Kidney epithelial cell (primary cell): ENCODE measurements at regions not wholly inside any gene's neighbourhood (a gene's known extent, or its start where the extent isn't known, plus 50 kb on each side); places are given as distances from the start of the nearest gene placed in this dataset.

Experiments
- DNase-seq: peaks from one replicate; pipeline ENCODE4 v3.0.0-alpha.2; 2010; ENCODE audit warnings: low read depth
- H3K27me3 ChIP-seq: 2 replicates; pipeline ENCODE4 v1.6.0; 2011; ENCODE audit warnings: low read length; ENCODE audit not compliant: control insufficient read depth, insufficient read depth
- H3K36me3 ChIP-seq: 2 replicates; pipeline ENCODE4 v1.5.1; 2011; ENCODE audit warnings: low read length; ENCODE audit not compliant: control insufficient read depth, insufficient read depth
- H3K4me3 ChIP-seq: 2 replicates; pipeline ENCODE4 v1.5.1; 2011; ENCODE audit warnings: low read depth, mild to moderate bottlenecking, control low read depth, low read length
- CTCF ChIP-seq: IDR thresholded peaks from 2 replicates; pipeline ENCODE4 v1.5.1; 2011; ENCODE audit warnings: mild to moderate bottlenecking, moderate library complexity, low read length, control low read depth, inconsistent platforms; ENCODE audit not compliant: insufficient read depth, poor library complexity, severe bottlenecking

- TF ChIP-seq CTCF = no peak
- H3K36me3 ChIP-seq = no peaks in the 10 kb centered on the region
- no peak overlapping the region for H3K4me3 ChIP-seq
- DNase-seq = no peak
- H3K27me3 ChIP-seq = no peaks in the 10 kb centered on the region
Measured at GRCh38 chr5:83001796-83002381, 75.3 kb downstream of the TMEM167A start.

GRCh38 chr5:83000922-83001321 is 76.3 kb downstream of the TMEM167A start:
- Histone ChIP-seq H3K4me3 (no peak overlapping the region), H3K36me3 (no peaks in the 10 kb centered on the region), H3K27me3 (no peaks in the 10 kb centered on the region)
- peak; percentile 61 for DNase-seq
- no peak for TF ChIP-seq CTCF

- Histone ChIP-seq H3K27me3 (no peaks in the 10 kb centered on the region), H3K4me3 (no peak overlapping the region), H3K36me3 (no peaks in the 10 kb centered on the region)
- peak; percentile 47 for DNase-seq
- no peak for TF ChIP-seq CTCF
Measured at GRCh38 chr5:83000428-83000827, 76.8 kb downstream of the TMEM167A start.

DNA sequence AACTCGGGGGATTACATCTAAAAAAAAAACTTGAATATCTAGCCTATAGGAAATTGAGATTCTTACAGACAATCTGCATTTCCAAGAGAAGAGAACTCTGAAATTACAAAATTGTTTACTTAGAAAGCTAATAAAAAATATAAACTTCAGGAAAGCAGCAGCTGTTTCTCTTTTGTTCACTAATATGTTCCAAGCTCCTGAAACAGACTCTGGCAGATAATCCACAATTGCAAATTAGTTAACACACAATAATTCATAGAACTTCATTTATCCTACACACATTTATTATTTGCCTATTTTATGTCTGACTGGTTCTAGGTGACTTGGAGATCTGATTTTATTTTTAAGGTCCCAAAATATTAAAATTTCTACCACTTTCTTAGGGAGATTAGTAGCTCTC is 83.8 kb downstream of the TMEM167A start:
- no peak for TF ChIP-seq CTCF
- no peaks in the 10 kb centered on the region for H3K36me3 ChIP-seq

GRCh38 chr5:82992646-82993045 is 84.5 kb downstream of the TMEM167A start:
- Histone ChIP-seq H3K4me3 (no peak overlapping the region), H3K27me3 (no peaks in the 10 kb centered on the region), H3K36me3 (no peaks in the 10 kb centered on the region)
- no peak for DNase-seq
- no peak for TF ChIP-seq CTCF

More for the DNA sequence above, 83.8 kb downstream of the TMEM167A start:
- DNase-seq = no peak
- Histone ChIP-seq H3K27me3 (no peaks in the 10 kb centered on the region), H3K4me3 (no peak overlapping the region)

DNA sequence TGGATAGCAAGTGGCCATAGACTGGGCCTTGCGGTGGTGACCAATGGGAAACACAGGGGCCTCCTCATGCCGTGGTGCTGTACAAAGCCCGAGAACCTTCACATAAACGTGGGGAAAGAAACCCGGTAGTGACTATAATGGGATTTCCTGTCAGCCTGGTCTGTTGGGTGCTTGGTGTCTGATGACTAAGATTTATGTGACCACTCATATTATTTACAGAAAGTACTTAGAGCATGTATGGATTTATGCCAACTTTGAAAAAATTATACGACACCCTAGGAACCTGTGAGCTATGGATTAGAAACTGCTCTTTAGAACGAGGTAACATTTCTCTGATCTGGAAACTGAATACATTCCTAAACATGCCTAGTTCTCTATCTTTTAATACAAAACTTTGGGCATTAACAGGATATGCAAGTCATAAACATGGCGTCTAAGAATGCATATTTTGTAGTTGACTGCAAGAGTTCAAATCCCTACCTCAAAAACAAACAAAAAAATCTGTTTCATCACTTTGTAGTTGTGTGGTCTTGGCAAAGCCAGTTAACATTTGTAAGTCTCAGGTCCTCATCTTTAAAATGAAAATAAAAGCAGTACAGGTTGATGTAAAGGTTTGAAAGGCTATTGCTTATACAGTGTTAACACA is 85.4 kb downstream of the TMEM167A start:
- H3K36me3 ChIP-seq = no peaks in the 10 kb centered on the region
- no peak for TF ChIP-seq CTCF
- no peak overlapping the region for H3K4me3 ChIP-seq
- no peaks in the 10 kb centered on the region for H3K27me3 ChIP-seq
- no peak for DNase-seq
